ENCODE measurements at regions not wholly inside any gene's neighbourhood (a gene's known extent, or its start where the extent isn't known, plus 50 kb on each side); places are given as distances from the start of the nearest gene placed in this dataset.

DNA sequence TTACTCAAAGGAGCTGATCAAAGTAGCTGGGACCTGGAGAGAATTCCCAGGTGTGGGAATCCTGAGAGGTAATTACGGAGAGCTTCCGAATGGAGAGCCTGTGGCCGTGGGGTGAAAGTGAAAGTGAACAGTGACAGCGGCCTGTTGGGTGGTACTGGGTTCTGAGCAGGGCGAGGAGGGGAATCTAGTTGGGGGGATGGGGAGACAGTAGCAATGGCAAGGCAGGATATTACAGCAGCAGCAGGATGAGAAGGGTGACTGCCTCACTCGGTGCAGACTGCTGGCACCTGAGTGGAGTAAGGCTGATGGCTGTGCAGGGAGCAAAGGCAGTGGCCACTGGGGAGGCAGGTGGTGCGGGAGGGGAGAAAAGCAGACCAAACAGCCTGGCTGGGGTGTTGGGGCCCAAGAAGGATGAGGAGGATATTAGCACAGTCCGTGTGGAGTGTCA, 70.3 kb upstream of the PRDX6 start:
- Histone ChIP-seq H3K4me3 (replicated peaks; ENCODE audit: insufficient read depth, low read length) (no peak overlapping the region), H3K27me3 (ENCODE audit: insufficient read depth, poor library complexity, severe bottlenecking) (no peaks in the 10 kb centered on the region), H3K27ac (replicated peaks) (no peak overlapping the region)
- TF ChIP-seq, protein P1, sequence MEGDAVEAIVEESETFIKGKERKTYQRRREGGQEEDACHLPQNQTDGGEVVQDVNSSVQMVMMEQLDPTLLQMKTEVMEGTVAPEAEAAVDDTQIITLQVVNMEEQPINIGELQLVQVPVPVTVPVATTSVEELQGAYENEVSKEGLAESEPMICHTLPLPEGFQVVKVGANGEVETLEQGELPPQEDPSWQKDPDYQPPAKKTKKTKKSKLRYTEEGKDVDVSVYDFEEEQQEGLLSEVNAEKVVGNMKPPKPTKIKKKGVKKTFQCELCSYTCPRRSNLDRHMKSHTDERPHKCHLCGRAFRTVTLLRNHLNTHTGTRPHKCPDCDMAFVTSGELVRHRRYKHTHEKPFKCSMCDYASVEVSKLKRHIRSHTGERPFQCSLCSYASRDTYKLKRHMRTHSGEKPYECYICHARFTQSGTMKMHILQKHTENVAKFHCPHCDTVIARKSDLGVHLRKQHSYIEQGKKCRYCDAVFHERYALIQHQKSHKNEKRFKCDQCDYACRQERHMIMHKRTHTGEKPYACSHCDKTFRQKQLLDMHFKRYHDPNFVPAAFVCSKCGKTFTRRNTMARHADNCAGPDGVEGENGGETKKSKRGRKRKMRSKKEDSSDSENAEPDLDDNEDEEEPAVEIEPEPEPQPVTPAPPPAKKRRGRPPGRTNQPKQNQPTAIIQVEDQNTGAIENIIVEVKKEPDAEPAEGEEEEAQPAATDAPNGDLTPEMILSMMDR (IDR thresholded peaks at IDR 0.05; ENCODE audit: insufficient read depth, low read length): no peak
- TF ChIP-seq, protein P2, sequence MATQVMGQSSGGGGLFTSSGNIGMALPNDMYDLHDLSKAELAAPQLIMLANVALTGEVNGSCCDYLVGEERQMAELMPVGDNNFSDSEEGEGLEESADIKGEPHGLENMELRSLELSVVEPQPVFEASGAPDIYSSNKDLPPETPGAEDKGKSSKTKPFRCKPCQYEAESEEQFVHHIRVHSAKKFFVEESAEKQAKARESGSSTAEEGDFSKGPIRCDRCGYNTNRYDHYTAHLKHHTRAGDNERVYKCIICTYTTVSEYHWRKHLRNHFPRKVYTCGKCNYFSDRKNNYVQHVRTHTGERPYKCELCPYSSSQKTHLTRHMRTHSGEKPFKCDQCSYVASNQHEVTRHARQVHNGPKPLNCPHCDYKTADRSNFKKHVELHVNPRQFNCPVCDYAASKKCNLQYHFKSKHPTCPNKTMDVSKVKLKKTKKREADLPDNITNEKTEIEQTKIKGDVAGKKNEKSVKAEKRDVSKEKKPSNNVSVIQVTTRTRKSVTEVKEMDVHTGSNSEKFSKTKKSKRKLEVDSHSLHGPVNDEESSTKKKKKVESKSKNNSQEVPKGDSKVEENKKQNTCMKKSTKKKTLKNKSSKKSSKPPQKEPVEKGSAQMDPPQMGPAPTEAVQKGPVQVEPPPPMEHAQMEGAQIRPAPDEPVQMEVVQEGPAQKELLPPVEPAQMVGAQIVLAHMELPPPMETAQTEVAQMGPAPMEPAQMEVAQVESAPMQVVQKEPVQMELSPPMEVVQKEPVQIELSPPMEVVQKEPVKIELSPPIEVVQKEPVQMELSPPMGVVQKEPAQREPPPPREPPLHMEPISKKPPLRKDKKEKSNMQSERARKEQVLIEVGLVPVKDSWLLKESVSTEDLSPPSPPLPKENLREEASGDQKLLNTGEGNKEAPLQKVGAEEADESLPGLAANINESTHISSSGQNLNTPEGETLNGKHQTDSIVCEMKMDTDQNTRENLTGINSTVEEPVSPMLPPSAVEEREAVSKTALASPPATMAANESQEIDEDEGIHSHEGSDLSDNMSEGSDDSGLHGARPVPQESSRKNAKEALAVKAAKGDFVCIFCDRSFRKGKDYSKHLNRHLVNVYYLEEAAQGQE (IDR thresholded peaks at IDR 0.05; ENCODE audit: insufficient replicate concordance, low read depth): no peak
- no peak for TF ChIP-seq GABPA (IDR thresholded peaks at IDR 0.05; ENCODE audit: low read depth)
- no peak for DNase-seq (ENCODE audit: low read depth in 1 of 2, low spot score in 1 of 2)

DNA sequence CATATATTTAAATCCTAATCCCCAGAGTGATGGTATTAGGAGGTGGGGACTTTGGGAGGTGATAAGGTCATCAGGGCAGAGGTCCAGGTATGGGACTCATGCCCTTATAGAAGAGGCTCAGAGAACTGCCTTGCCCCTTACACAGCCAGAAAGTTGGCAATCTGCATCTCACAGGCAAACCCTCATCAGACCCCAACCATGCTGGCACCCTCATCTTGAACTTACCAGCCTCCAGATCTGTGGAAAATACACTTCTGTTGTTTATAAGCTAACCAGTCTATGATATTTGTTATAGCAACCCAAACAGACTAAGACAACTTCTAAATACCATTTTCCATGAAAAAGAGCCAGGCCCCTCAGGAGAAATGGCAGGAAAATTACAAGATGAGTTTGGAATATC, 69.3 kb upstream of the PRDX6 start:
- no peak for DNase-seq (ENCODE audit: low read depth in 1 of 2, low spot score in 1 of 2)
- no peaks in the 10 kb centered on the region for H3K27me3 ChIP-seq (ENCODE audit: insufficient read depth, poor library complexity, severe bottlenecking)
- no peak overlapping the region for H3K4me3 ChIP-seq (replicated peaks; ENCODE audit: insufficient read depth, low read length)
- no peak overlapping the region for H3K27ac ChIP-seq (replicated peaks)
- no peak for TF ChIP-seq GABPA (IDR thresholded peaks at IDR 0.05; ENCODE audit: low read depth)
- TF ChIP-seq, protein P1 (IDR thresholded peaks at IDR 0.05; ENCODE audit: insufficient read depth, low read length): no peak
- TF ChIP-seq, protein P2 (IDR thresholded peaks at IDR 0.05; ENCODE audit: insufficient replicate concordance, low read depth): no peak
- TF ChIP-seq SPI1 (IDR thresholded peaks at IDR 0.05; ENCODE audit: borderline replicate concordance, low read depth): no peak
- TF ChIP-seq POLR2AphosphoS5 (IDR thresholded peaks at IDR 0.05; ENCODE audit: low read depth): no peak

DNA sequence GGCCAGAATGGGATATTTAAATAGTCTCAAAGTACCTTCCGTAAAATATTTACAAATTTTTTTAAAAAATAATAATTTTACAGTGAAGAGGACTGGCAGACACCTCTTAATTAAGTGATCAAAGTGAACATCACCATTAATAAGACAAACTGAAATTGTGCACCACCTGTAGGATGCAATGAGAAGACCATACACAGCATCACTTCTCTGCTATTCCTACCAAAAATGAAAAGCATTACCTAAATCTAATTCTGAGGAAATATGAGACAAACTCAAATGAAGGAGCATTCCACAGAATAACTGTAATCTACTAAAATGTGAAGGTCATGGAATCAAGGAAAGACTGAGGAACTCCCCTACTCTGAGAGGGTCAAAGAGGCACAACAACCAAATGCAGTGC, 68.2 kb upstream of the PRDX6 start:
- no peak overlapping the region for H3K27ac ChIP-seq (replicated peaks)
- no peaks in the 10 kb centered on the region for H3K27me3 ChIP-seq (ENCODE audit: insufficient read depth, poor library complexity, severe bottlenecking)
- TF ChIP-seq, protein P1 (IDR thresholded peaks at IDR 0.05; ENCODE audit: insufficient read depth, low read length): no peak
- TF ChIP-seq, protein P2 (IDR thresholded peaks at IDR 0.05; ENCODE audit: insufficient replicate concordance, low read depth): no peak
- TF ChIP-seq GABPA (IDR thresholded peaks at IDR 0.05; ENCODE audit: low read depth) (no peak), POLR2AphosphoS5 (IDR thresholded peaks at IDR 0.05; ENCODE audit: low read depth) (no peak), SPI1 (IDR thresholded peaks at IDR 0.05; ENCODE audit: borderline replicate concordance, low read depth) (no peak)
- DNase-seq (ENCODE audit: low read depth in 1 of 2, low spot score in 1 of 2): no peak
- no peak overlapping the region for H3K4me3 ChIP-seq (replicated peaks; ENCODE audit: insufficient read depth, low read length)
